ENCODE measurements at regions not wholly inside any gene's neighbourhood (a gene's known extent, or its start where the extent isn't known, plus 50 kb on each side); places are given as distances from the start of the nearest gene placed in this dataset.

DNA sequence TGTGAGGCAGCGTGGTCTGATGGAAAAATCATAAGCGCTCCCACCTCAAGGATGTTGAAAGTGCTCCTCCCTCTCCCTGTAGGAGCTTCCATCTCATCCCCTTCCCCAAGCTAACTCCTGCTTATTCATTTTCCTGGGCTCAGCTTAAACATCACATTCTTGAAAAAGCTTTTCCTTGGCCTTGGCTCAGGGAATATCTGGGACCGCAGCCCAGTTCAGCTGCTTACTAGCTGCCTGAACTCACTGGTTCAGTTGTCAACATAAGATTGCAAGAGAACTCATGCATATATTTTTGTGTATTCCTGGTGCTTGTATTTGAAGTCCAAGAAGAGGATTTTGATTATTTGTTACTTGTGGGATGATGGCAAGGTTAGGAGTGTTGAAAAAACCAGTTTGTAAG lies 91.5 kb downstream of the UTP18 start:
- TF ChIP-seq EZH2 (IDR thresholded peaks at IDR 0.05; ENCODE audit: insufficient read depth, poor library complexity, severe bottlenecking) (no peak), EZH2phosphoT487 (IDR thresholded peaks at IDR 0.05; ENCODE audit: insufficient read depth, low read depth) (no peak)
